ENCODE measurements at regions not wholly inside any gene's neighbourhood (a gene's known extent, or its start where the extent isn't known, plus 50 kb on each side); places are given as distances from the start of the nearest gene placed in this dataset.

DNA sequence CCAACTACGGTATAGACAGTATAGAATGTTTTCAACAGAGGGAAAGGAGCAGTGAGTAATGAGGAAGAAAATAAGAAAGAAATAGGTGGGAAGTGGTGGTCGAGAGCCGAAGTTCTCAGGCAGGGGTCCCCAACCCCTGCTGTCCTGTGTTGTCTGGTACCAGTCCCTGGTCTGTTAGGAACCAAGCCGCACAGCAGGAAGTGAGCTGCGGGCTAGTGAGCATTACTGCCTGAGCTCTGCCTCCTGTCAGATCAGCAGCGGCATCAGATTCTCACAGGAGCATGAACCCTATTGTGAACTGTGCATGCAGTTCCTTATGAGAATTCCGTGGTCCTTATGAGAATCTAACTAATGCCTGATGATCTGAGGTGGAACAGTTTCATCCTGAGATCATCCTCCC, 107.3 kb upstream of the PTPRR start:
- H3K4me1 Mint-ChIP-seq, result peaks cover 15% of the 10 kb centered on the region
- H3K4me3 Mint-ChIP-seq, result no peak overlapping the region
- H3K36me3 ChIP-seq (ENCODE audit: insufficient read depth), result no peaks in the 10 kb centered on the region
- peaks cover 6% of the 10 kb centered on the region for H3K9me2 ChIP-seq (ENCODE audit: insufficient read depth)
- H3K79me2 ChIP-seq (replicated peaks; ENCODE audit: insufficient read depth), result no peaks in the 10 kb centered on the region
- H3K27me3 Mint-ChIP-seq (ENCODE audit: insufficient read depth, low read depth, poor library complexity), result no peaks in the 10 kb centered on the region
- H3K27ac ChIP-seq (ENCODE audit: low read depth), result no peak overlapping the region
- no peaks in the 10 kb centered on the region for H3K36me3 Mint-ChIP-seq (ENCODE audit: low read depth)
- ATAC-seq (peak; percentile 45; the same call in 1 of the 3 replicates), DNase-seq (ENCODE audit: low spot score) (no peak)
- no peaks in the 10 kb centered on the region for H3K27me3 ChIP-seq (ENCODE audit: insufficient read depth)
- TF ChIP-seq CREB1 (CRISPR knock-in tag; IDR thresholded peaks at IDR 0.05; ENCODE audit: low read depth), result no peak
- TF ChIP-seq STAT1 (IDR thresholded peaks at IDR 0.05; ENCODE audit: unreplicated experiment), result no peak
- no peak for TF ChIP-seq EZH2phosphoT487 (IDR thresholded peaks at IDR 0.05; ENCODE audit: unreplicated experiment)
- no peak for TF ChIP-seq EZH2 (IDR thresholded peaks at IDR 0.05; ENCODE audit: low read depth, unreplicated experiment)
- no peak for TF ChIP-seq ETS1 (IDR thresholded peaks at IDR 0.05)
- TF ChIP-seq ZNF462 (CRISPR knock-in tag; IDR thresholded peaks at IDR 0.05), result no peak
- TF ChIP-seq ZNF331 (CRISPR knock-in tag; IDR thresholded peaks at IDR 0.05; ENCODE audit: low read depth), result no peak
- no peak for TF ChIP-seq ZNF114 (CRISPR knock-in tag; IDR thresholded peaks at IDR 0.05)
- TF ChIP-seq NANOG (IDR thresholded peaks at IDR 0.05; ENCODE audit: borderline replicate concordance), result no peak
- TF ChIP-seq JUNB (IDR thresholded peaks at IDR 0.05; ENCODE audit: unreplicated experiment), result no peak
- TF ChIP-seq REST (IDR thresholded peaks at IDR 0.05; ENCODE audit: unreplicated experiment), result no peak
- TF ChIP-seq POLR2AphosphoS5 (IDR thresholded peaks at IDR 0.05; ENCODE audit: low read depth), result no peak
- no peak for TF ChIP-seq CTCF (conservative IDR thresholded peaks at IDR 0.05; ENCODE audit: low read depth in 2 of 2)
- peaks cover 7% of the 10 kb centered on the region; the same call in 1 of the 2 replicates for H3K4me1 ChIP-seq (ENCODE audit: insufficient read depth)
- no peaks in the 10 kb centered on the region for H3K9me3 Mint-ChIP-seq
- H2AFZ ChIP-seq, result no peak overlapping the region
- no peak overlapping the region for H3K27ac Mint-ChIP-seq
- H3F3A ChIP-seq (replicated peaks; ENCODE audit: low read depth), result no peaks in the 10 kb centered on the region
- H4K20me1 ChIP-seq (replicated peaks; ENCODE audit: insufficient read depth), result no peaks in the 10 kb centered on the region
- H3K4me2 ChIP-seq, result no peak overlapping the region
- no peak overlapping the region for H3K4me3 ChIP-seq
